ENCODE measurements at regions not wholly inside any gene's neighbourhood (a gene's known extent, or its start where the extent isn't known, plus 50 kb on each side); places are given as distances from the start of the nearest gene placed in this dataset.

DNA sequence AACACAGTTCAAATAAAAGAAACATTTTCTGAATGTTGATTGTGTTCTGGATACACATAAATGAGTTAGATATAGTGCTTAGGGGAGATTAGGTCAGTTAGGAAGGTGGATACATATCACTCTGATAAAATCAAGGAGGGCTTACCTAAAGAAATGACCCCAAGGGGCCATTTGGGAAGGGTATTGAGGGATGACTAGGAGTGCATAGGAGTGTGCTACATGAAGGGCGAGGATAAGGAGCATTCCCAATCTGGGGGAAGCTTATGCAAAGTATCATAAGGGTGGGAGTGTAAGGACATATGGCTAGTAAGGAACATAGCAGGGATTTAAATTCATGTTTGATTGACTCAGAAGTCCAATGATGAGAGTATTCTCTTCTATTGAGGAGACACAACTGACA is 183.6 kb downstream of the NSG2 start:
- no peaks in the 10 kb centered on the region for H3K4me1 ChIP-seq (ENCODE audit: control insufficient read depth in 2 of 2, insufficient read depth in 2 of 2, low read length in 1 of 2)
- H3K36me3 ChIP-seq (ENCODE audit: control insufficient read depth in 2 of 2, insufficient read depth in 2 of 2, low read length in 1 of 2): no peaks in the 10 kb centered on the region
- no peak overlapping the region for H3K27ac ChIP-seq (ENCODE audit: low read depth in 2 of 2, low read length in 1 of 2)
- H3K9me3 ChIP-seq (ENCODE audit: control insufficient read depth in 2 of 2, insufficient read depth in 1 of 2, low read depth in 1 of 2, low read length in 1 of 2): no peaks in the 10 kb centered on the region
- 91 to 96% methylated on average over 1 of the region's 1 CpG for WGBS, 2 donors
- no peak overlapping the region for H3K4me3 ChIP-seq (ENCODE audit: low read depth in 1 of 2, low read length in 2 of 2)
- H3K27me3 ChIP-seq (ENCODE audit: control insufficient read depth in 1 of 2, insufficient read depth in 2 of 2, low read length in 2 of 2): no peaks in the 10 kb centered on the region

DNA sequence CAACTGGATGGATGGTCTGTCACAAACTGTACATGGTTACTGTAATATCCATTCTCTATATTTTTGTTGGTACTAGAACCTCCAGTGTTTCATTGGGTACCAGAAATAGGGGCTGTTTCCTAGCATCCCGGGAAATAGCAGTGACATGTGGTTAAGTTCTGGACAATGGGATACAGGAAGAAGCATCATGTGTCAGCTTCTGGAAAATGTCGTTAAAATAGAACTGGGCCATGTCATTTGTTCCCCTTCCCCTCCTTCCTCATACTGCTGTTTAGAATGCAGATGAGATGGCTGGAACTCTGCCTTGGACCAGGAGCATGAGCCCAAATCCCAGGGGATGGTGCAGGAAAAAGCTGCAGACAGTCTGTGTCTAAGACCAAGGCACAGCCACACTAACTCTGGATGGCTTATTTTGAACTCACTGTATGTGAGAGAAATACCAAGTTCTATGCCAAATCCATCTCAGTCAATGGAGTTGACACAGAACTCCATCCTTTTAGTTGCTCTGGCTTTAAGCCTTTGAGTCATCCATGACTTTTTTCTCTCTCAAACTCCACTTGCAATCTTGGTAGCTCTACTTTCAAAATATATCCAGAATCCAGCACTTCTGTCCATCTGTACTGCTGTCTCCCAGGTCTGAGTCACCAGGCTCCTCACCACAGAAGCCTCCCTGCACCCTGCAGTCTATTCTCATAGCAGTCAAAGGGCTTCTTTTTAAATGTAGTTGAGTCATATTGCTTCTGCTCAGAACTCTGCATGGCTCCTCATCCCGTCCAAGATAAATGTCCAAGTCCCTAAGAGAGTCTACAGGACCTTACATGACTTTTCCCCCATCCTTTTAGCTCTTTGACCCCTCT is 184.2 kb downstream of the NSG2 start:
- Histone ChIP-seq H3K27ac (ENCODE audit: low read depth in 2 of 2, low read length in 1 of 2) (no peak overlapping the region), H3K4me3 (ENCODE audit: low read depth in 1 of 2, low read length in 2 of 2) (no peak overlapping the region), H3K36me3 (ENCODE audit: control insufficient read depth in 2 of 2, insufficient read depth in 2 of 2, low read length in 1 of 2) (no peaks in the 10 kb centered on the region), H3K4me1 (ENCODE audit: control insufficient read depth in 2 of 2, insufficient read depth in 2 of 2, low read length in 1 of 2) (no peaks in the 10 kb centered on the region), H3K27me3 (ENCODE audit: control insufficient read depth in 1 of 2, insufficient read depth in 2 of 2, low read length in 2 of 2) (no peaks in the 10 kb centered on the region), H3K9me3 (ENCODE audit: control insufficient read depth in 2 of 2, insufficient read depth in 1 of 2, low read depth in 1 of 2, low read length in 1 of 2) (no peaks in the 10 kb centered on the region)
- WGBS, 2 donors: 58 to 64% methylated on average over 3 of the region's 3 CpGs

DNA sequence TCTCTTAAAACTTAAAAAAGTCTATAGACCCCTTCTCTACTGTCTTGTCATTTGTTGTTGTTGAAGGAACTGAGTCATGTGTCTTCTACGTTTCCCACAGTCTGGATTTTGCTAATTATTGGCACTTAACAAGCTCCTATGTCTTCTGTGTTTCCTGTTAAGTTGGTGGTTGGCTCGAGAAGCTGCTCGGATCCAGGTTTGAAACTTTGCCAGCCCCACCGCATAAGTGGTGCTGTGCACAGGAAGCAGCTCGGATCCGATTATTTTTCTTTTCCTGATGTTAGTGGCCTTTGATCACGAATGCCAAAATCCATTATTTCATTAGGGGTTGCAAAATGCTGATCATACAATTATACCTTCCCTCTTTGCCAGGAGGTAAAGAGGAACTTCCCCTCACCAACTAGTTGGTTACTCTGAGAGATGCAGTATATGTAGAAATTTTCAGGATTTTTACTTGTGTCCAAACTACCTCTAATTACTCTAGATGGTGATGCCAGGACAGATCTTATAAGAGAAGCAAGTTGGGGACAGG is 186.5 kb downstream of the NSG2 start:
- H3K27ac ChIP-seq (ENCODE audit: low read depth in 2 of 2, low read length in 1 of 2): no peak overlapping the region
- 28 to 30% methylated on average over 7 of the region's 7 CpGs for WGBS, 2 donors
- H3K27me3 ChIP-seq (ENCODE audit: control insufficient read depth in 1 of 2, insufficient read depth in 2 of 2, low read length in 2 of 2): no peaks in the 10 kb centered on the region
- H3K36me3 ChIP-seq (ENCODE audit: control insufficient read depth in 2 of 2, insufficient read depth in 2 of 2, low read length in 1 of 2): no peaks in the 10 kb centered on the region
- H3K4me1 ChIP-seq (ENCODE audit: control insufficient read depth in 2 of 2, insufficient read depth in 2 of 2, low read length in 1 of 2): no peaks in the 10 kb centered on the region
- no peak overlapping the region for H3K4me3 ChIP-seq (ENCODE audit: low read depth in 1 of 2, low read length in 2 of 2)
- no peaks in the 10 kb centered on the region for H3K9me3 ChIP-seq (ENCODE audit: control insufficient read depth in 2 of 2, insufficient read depth in 1 of 2, low read depth in 1 of 2, low read length in 1 of 2)

DNA sequence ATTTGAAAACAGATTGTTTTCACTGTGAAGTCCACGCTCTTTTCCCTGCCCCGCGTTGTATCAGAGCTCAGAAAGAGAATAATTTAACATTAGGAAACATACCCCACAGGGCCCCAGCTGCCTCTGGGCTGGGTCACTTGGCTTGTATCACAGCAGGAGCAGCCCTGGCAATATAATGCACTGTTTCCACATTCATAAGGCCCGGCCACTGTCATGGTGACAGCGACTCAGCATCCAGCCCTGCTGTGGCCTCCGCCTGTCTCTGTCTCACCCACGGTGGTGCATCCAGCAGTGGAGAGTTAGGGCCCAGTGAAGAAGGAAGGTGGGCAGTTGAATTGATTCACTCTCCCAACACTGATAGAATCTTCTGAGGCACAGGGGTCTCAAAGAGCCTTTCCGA is 188.9 kb downstream of the NSG2 start:
- Histone ChIP-seq H3K9me3 (ENCODE audit: control insufficient read depth in 2 of 2, insufficient read depth in 1 of 2, low read depth in 1 of 2, low read length in 1 of 2) (no peaks in the 10 kb centered on the region), H3K27ac (ENCODE audit: low read depth in 2 of 2, low read length in 1 of 2) (no peak overlapping the region), H3K4me1 (ENCODE audit: control insufficient read depth in 2 of 2, insufficient read depth in 2 of 2, low read length in 1 of 2) (no peaks in the 10 kb centered on the region), H3K27me3 (ENCODE audit: control insufficient read depth in 1 of 2, insufficient read depth in 2 of 2, low read length in 2 of 2) (no peaks in the 10 kb centered on the region), H3K36me3 (ENCODE audit: control insufficient read depth in 2 of 2, insufficient read depth in 2 of 2, low read length in 1 of 2) (no peaks in the 10 kb centered on the region), H3K4me3 (ENCODE audit: low read depth in 1 of 2, low read length in 2 of 2) (no peak overlapping the region)
- WGBS, 2 donors: 81 to 89% methylated on average over 8 of the region's 8 CpGs

DNA sequence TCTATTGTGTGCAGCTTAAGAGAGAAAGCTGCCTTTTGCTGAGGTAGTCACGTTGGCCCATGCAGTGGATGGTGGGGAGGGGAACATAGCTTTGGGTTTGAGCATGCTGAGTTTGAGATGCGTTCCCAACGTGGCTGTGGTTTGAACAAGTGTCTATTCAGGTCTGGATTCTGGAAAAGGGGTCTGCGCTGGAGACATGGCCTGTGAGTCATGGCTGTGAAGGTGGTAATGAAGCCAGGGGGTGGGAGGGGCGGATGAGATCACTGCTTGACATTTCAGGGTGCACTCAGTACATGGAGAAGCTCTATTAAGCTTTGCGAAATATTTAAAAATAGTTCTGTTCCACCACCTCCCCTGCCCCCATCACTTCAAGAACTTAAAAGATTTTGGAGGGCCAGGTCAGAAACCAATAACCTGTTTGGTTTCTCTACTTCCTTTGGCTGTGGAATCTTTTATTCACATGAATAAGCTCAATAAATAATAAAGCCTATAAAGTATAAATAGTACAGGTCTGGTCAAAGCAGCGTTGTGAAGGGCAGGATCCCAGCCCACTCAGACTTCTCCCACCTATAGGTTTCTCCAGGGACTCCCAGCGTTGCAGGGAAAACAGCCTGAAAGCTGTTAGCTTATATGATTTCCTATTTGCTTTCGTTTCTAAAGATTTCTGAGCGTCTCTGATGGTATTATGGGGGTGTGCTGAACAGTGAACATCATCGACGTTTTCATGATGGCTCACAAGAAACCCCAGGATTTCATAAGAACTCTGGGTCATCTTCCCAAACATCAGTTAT is 189.9 kb downstream of the NSG2 start:
- Histone ChIP-seq H3K36me3 (ENCODE audit: control insufficient read depth in 2 of 2, insufficient read depth in 2 of 2, low read length in 1 of 2) (no peaks in the 10 kb centered on the region), H3K4me3 (ENCODE audit: low read depth in 1 of 2, low read length in 2 of 2) (no peak overlapping the region), H3K27me3 (ENCODE audit: control insufficient read depth in 1 of 2, insufficient read depth in 2 of 2, low read length in 2 of 2) (no peaks in the 10 kb centered on the region), H3K4me1 (ENCODE audit: control insufficient read depth in 2 of 2, insufficient read depth in 2 of 2, low read length in 1 of 2) (no peaks in the 10 kb centered on the region), H3K27ac (ENCODE audit: low read depth in 2 of 2, low read length in 1 of 2) (no peak overlapping the region), H3K9me3 (ENCODE audit: control insufficient read depth in 2 of 2, insufficient read depth in 1 of 2, low read depth in 1 of 2, low read length in 1 of 2) (no peaks in the 10 kb centered on the region)
- 76 to 77% methylated on average over 12 of the region's 12 CpGs for WGBS, 2 donors

DNA sequence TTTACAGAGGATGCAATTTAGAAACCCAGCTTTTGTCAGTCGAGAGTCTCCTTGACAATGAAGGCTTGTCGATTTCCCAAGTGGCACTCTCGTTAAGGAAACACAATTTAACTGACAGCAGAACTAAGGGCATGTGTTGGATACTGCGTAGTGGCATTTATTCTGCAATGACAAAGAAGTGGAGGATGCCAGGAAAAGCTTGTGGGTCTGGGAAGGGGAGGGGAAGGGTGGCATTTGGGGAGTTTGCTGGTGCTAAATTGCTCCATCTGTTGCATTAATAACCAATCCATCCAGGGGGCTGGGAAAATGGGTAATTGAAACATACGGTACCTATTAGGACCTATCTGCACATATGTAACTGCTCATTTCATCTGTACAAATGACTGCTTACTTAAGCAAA is 190.6 kb downstream of the NSG2 start:
- no peaks in the 10 kb centered on the region for H3K27me3 ChIP-seq (ENCODE audit: control insufficient read depth in 1 of 2, insufficient read depth in 2 of 2, low read length in 2 of 2)
- no peaks in the 10 kb centered on the region for H3K4me1 ChIP-seq (ENCODE audit: control insufficient read depth in 2 of 2, insufficient read depth in 2 of 2, low read length in 1 of 2)
- no peak overlapping the region for H3K4me3 ChIP-seq (ENCODE audit: low read depth in 1 of 2, low read length in 2 of 2)
- no peak overlapping the region for H3K27ac ChIP-seq (ENCODE audit: low read depth in 2 of 2, low read length in 1 of 2)
- no peaks in the 10 kb centered on the region for H3K9me3 ChIP-seq (ENCODE audit: control insufficient read depth in 2 of 2, insufficient read depth in 1 of 2, low read depth in 1 of 2, low read length in 1 of 2)
- H3K36me3 ChIP-seq (ENCODE audit: control insufficient read depth in 2 of 2, insufficient read depth in 2 of 2, low read length in 1 of 2): no peaks in the 10 kb centered on the region
- 68 to 74% methylated on average over 5 of the region's 5 CpGs for WGBS, 2 donors

DNA sequence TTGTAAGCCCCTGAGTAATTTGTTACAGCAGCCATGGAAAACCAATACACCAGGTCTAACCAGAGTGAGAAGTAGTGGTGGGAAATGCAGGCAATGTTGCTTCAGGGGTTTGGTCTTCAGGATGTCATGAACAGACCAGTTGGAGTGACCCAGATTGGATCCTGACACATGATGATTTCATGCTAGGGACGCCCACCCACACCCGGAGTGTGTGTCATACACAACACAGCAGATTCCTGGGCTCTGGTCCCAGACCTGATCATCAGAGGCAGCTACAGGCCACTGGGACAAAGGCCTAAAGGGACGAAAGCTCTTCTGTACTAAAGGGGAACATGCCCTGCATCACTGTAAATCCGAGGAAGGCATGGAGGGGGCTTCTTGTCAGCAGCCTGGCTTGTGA is 194.2 kb downstream of the NSG2 start:
- no peaks in the 10 kb centered on the region for H3K9me3 ChIP-seq (ENCODE audit: control insufficient read depth in 2 of 2, insufficient read depth in 1 of 2, low read depth in 1 of 2, low read length in 1 of 2)
- H3K36me3 ChIP-seq (ENCODE audit: control insufficient read depth in 2 of 2, insufficient read depth in 2 of 2, low read length in 1 of 2): no peaks in the 10 kb centered on the region
- H3K27ac ChIP-seq (ENCODE audit: low read depth in 2 of 2, low read length in 1 of 2): no peak overlapping the region
- WGBS, 2 donors: 66 to 71% methylated on average over 4 of the region's 4 CpGs
- H3K27me3 ChIP-seq (ENCODE audit: control insufficient read depth in 1 of 2, insufficient read depth in 2 of 2, low read length in 2 of 2): no peaks in the 10 kb centered on the region
- no peak overlapping the region for H3K4me3 ChIP-seq (ENCODE audit: low read depth in 1 of 2, low read length in 2 of 2)
- H3K4me1 ChIP-seq (ENCODE audit: control insufficient read depth in 2 of 2, insufficient read depth in 2 of 2, low read length in 1 of 2): no peaks in the 10 kb centered on the region

DNA sequence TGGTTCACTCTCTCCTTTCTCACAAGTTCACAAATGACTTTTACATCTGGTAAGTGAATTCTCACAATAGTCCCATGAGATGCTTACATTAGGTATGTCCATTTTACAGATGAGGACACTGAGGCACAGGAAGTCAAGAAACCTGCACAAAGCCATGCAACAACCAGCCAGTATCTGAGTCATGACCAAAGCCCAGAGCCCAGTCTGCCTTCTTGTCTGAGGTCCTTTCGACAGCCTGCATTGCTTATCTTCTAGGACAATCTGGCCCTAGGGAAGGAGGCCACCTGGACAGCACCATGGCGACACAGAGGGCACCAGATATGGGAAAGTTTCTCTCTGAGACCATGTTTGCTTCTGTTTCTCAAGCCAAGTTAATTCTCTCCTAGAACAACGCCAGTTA is 197.1 kb downstream of the NSG2 start:
- Histone ChIP-seq H3K9me3 (ENCODE audit: control insufficient read depth in 2 of 2, insufficient read depth in 1 of 2, low read depth in 1 of 2, low read length in 1 of 2) (no peaks in the 10 kb centered on the region), H3K27me3 (ENCODE audit: control insufficient read depth in 1 of 2, insufficient read depth in 2 of 2, low read length in 2 of 2) (no peaks in the 10 kb centered on the region), H3K4me3 (ENCODE audit: low read depth in 1 of 2, low read length in 2 of 2) (no peak overlapping the region), H3K27ac (ENCODE audit: low read depth in 2 of 2, low read length in 1 of 2) (no peak overlapping the region), H3K36me3 (ENCODE audit: control insufficient read depth in 2 of 2, insufficient read depth in 2 of 2, low read length in 1 of 2) (no peaks in the 10 kb centered on the region), H3K4me1 (ENCODE audit: control insufficient read depth in 2 of 2, insufficient read depth in 2 of 2, low read length in 1 of 2) (no peaks in the 10 kb centered on the region)
- WGBS, 2 donors: 66 to 79% methylated on average over 3 of the region's 3 CpGs

DNA sequence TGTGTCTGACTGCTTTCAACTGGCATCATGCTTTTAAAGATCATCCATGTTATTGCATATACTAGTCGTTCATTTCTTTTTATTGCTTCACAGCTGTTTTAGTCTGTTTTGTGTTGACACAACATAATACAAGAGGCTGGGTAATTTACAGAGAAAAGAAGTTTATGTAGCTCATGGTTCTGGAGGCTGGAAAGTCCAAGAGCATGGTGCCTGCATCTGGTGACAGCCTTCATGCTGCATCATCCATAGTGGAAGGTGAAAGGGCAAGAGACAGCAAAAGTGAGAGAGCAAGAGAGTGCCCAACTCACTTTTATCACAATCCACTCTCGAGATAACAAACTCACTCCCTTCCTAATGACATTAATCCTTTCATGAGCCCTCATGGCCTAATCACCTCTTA is 198.4 kb downstream of the NSG2 start:
- WGBS, 2 donors: 67 to 71% methylated on average over 2 of the region's 2 CpGs
- Histone ChIP-seq H3K4me3 (ENCODE audit: low read depth in 1 of 2, low read length in 2 of 2) (no peak overlapping the region), H3K9me3 (ENCODE audit: control insufficient read depth in 2 of 2, insufficient read depth in 1 of 2, low read depth in 1 of 2, low read length in 1 of 2) (no peaks in the 10 kb centered on the region), H3K27ac (ENCODE audit: low read depth in 2 of 2, low read length in 1 of 2) (no peak overlapping the region), H3K4me1 (ENCODE audit: control insufficient read depth in 2 of 2, insufficient read depth in 2 of 2, low read length in 1 of 2) (no peaks in the 10 kb centered on the region), H3K27me3 (ENCODE audit: control insufficient read depth in 1 of 2, insufficient read depth in 2 of 2, low read length in 2 of 2) (no peaks in the 10 kb centered on the region), H3K36me3 (ENCODE audit: control insufficient read depth in 2 of 2, insufficient read depth in 2 of 2, low read length in 1 of 2) (no peaks in the 10 kb centered on the region)
